Hematopoietic multipotent progenitor cell treated with erythropoietin and hydrocortisone succinate and interleukin-3 and kit ligand, for 4 days (in vitro differentiated cells): ENCODE measurements at regions not wholly inside any gene's neighbourhood (a gene's known extent, or its start where the extent isn't known, plus 50 kb on each side); places are given as distances from the start of the nearest gene placed in this dataset.
"Not testable (repeated sequence)": the region's sequence is repeated elsewhere in the genome, so short reads cannot be mapped to it uniquely, and the experiment has no call there.

Source experiments
- DNase-seq: peaks from one replicate; pipeline ENCODE4 v3.0.0-alpha.2; 2015

- no peak for DNase-seq
These were observed 837.9 kb downstream of the STPG2 start for GRCh38 chr4:97305351-97305750.

- no peak for DNase-seq
These were observed 834.2 kb downstream of the STPG2 start for GRCh38 chr4:97309121-97309520.

- no peak for DNase-seq
These were observed 826.1 kb downstream of the STPG2 start for GRCh38 chr4:97317201-97317600.

- no peak for DNase-seq
These were observed 825.6 kb downstream of the STPG2 start for GRCh38 chr4:97317671-97318070.

GRCh38 chr4:97325751-97326150 lies 817.5 kb downstream of the STPG2 start:
- peak; percentile 1 for DNase-seq

- no peak for DNase-seq
These were observed 812.4 kb downstream of the STPG2 start for GRCh38 chr4:97330917-97331316.

GRCh38 chr4:97334348-97334747 lies 808.9 kb downstream of the STPG2 start:
- no peak for DNase-seq

GRCh38 chr4:97349468-97350186 lies 793.6 kb downstream of the STPG2 start:
- DNase-seq = no peak

GRCh38 chr4:97353876-97354275 lies 789.4 kb downstream of the STPG2 start:
- DNase-seq = no peak

- DNase-seq = no peak
These were observed 783.5 kb downstream of the STPG2 start for GRCh38 chr4:97359826-97360225.

- DNase-seq = no peak
These were observed 782.5 kb downstream of the STPG2 start for GRCh38 chr4:97360733-97361132.

GRCh38 chr4:97367878-97368277 lies 775.4 kb downstream of the STPG2 start:
- DNase-seq = no peak

GRCh38 chr4:97370568-97370967 lies 772.7 kb downstream of the STPG2 start:
- no peak for DNase-seq

- DNase-seq = no peak
These were observed 768.8 kb downstream of the STPG2 start for GRCh38 chr4:97374526-97374925.

- no peak for DNase-seq
These were observed 756.3 kb downstream of the STPG2 start for GRCh38 chr4:97386969-97387368.

- no peak for DNase-seq
These were observed 748.6 kb downstream of the STPG2 start for GRCh38 chr4:97394653-97395052.

GRCh38 chr4:97396097-97396496 lies 747.2 kb downstream of the STPG2 start:
- DNase-seq = no peak

GRCh38 chr4:97396605-97397004 lies 746.7 kb downstream of the STPG2 start:
- DNase-seq = no peak

GRCh38 chr4:97404876-97405523 lies 738.3 kb downstream of the STPG2 start:
- no peak for DNase-seq

- DNase-seq = no peak
These were observed 731.9 kb downstream of the STPG2 start for GRCh38 chr4:97411356-97411755.

GRCh38 chr4:97412331-97412730 lies 730.9 kb downstream of the STPG2 start:
- DNase-seq = no peak

- no peak for DNase-seq
These were observed 729.1 kb downstream of the STPG2 start for GRCh38 chr4:97414161-97414560.

GRCh38 chr4:97432551-97432950 lies 710.7 kb downstream of the STPG2 start:
- no peak for DNase-seq

GRCh38 chr4:97437998-97438705 lies 705.1 kb downstream of the STPG2 start:
- not testable (repeated sequence) for DNase-seq
